ENCODE measurements at regions not wholly inside any gene's neighbourhood (a gene's known extent, or its start where the extent isn't known, plus 50 kb on each side); places are given as distances from the start of the nearest gene placed in this dataset.
"Not testable (repeated sequence)": the region's sequence is repeated elsewhere in the genome, so short reads cannot be mapped to it uniquely, and the experiment has no call there.

DNA sequence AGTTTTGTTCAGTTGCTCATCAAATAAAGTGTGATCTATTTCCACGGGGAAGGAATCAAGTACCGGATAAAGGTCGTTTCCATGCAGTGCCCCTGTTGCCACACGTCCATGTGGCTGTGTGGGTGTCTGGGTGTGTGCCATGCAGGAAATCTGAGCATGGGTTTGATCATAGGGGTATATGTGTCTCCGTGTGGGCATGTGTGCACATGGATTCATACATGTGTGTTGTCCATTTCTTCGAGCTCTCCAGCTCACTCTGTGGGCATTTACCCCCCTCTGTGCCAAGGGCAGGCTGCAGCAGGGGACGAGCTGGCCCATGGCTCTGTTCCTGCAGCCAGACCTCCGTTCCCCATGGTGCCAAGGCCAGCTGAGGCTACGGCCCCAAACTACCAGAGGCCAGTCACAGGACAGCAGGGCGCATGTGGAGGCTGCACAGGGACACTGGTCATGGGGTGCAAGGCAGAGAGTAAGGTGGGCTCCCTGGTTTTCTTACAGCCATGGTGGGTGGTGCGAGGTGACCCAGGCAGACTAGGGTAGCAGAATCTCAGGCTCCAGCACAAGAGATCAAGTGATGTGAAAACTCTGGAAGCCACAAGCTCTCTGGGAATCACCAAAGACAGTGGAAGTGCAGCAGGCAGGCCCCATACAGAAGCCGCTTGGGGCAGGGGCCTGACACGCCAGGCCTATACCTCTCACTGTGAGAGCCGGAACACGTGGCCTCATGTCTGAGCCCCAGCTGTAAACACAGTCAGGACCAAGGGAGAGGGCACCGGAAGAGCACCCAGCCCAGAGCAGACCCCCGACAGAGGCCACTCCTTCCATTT, 66.4 kb upstream of the RAB6C start:
- DNase-seq (ENCODE audit: low spot score): no peak

DNA sequence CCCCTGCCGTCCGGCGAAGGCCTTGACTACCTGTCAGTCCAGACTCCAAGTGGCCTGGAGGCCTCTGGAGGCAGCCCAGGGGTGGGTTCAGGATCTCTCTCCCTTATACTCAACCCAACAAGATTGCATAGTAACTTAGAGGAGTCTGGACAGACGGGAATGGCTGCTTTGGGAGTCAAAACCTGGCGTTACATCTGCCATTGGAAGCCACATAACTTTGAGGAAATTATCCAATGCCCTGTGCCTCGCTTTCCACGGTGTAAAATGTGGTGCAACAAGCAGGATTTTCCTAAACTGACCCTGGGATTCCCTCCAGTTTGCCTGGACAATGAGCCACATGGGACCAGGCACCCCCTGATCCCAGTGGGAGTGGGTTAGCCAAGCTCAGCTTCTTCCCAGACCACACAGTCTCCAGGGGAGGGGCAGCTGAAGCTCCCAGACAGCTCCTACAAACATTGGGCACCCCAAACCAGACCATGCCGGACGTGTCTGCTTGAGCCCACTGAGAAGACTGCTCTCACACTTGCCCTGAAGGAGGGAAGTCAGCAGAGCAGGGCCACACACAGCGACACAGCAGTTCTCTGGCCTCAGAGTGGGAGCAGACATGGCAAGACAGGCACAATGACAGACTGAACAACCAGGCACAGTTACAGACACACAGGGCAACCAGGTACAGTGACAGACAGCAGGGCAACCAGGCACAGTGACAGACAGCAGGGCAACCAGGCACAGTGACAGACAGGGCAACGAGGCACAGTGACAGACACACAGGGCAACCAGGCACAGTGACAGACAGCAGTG, 65.6 kb upstream of the RAB6C start:
- DNase-seq (ENCODE audit: low spot score): no peak

DNA sequence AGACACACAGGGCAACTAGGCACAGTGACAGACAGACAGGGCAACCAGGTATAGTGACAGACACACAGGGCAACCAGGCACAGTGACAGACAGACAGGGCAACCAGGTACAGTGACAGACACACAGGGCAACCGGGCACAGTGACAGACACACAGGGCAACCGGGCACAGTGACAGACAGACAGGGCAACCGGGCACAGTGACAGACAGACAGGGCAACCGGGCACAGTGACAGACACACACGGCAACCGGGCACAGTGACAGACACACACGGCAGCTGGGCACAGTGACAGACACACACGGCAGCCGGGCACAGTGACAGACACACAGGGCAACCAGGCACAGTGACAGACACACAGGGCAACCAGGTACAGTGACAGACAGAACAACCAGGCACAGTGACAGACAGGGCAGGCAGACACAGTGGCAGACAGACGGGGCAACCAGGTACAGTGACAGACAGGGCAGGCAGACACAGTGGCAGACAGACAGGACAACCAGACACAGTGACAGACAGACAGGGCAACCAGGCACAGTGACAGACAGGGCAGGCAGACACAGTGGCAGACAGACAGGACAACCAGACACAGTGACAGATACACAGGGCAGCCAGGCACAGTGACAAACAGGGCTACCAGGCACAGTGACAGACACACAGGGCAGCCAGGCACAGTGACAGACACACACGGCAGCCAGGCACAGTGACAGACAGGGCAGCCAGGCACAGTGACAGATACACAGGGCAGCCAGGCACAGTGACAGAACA, 64.7 kb upstream of the RAB6C start:
- no peak for DNase-seq (ENCODE audit: low spot score)

DNA sequence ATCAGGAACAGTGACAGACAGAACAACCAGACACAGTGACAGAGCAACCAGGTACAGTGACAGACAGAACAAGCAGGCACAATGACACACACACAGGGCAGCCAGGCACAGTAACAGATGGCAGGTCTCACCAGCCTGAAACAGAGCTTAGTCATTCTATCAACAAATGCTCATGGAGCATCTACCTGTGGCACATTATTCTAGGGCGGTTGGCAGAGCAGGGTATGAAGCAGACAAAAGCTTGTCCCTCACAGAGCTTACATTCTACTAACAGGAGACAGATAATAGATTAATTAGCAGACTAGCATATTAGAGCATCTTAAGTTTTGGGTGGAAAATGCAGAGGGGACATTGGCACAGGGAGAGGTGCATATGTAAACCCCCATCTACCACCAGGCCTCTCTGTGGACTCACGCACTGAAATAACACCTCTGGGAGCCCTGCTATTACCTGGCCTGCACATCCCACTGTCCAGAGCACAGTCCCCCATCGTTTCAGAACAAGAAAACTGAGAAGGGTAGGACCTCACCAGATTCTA, 64.1 kb upstream of the RAB6C start:
- DNase-seq (ENCODE audit: low spot score): no peak

DNA sequence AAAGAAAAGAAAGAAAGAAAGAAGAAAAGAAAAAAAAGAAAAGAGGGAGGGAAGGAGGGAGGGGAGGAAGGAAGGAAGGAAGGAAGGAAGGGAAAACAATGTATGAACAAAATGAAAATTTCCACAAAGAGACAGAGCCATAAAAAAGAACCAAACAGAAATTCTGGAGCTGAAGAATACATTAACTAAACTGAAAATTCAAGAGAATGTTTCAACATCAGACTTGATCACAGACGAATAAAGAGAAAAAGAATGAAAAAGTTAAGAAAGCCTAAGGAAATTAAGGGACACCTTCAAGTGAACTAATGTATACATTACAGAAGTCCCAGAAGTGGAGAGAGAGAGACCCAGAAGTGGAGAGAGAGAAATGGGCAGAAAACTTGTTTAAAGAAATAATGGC, 60.9 kb upstream of the RAB6C start:
- no peak for DNase-seq (ENCODE audit: low spot score)

DNA sequence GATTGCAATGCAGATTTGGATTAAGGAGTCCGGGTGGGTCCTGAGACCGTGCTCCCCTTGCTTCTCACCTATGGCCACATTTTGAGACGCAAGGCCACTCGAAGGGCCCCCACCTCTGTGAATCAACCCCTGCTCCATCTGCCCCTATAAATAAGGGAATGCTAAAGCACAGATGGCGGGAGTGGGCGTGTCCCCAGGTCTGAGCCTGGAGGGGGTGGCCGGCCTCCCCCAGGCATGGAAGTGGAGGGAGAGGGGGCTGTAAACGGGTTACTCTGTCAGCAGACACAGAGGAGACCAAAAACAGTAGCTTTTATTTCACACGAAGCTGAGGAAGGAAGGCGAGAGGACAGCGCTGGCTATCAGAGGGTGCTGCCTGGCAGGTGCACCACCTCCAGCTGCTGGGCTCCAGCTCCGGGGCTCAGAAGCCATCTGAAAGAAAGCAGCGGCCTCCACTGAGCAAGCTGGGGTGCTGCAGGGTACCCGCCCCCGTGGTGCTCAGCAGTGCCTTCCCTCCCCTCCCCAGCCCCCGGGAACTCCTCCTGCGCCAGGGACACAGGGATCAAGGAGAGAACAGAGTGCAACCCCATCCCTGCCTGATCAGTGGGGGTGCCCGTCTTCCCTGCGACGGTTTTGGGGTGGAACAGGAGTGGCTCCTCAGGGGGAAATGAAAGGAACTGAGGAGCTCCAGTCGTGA, 56.7 kb upstream of the RAB6C start:
- DNase-seq (ENCODE audit: low spot score): no peak

DNA sequence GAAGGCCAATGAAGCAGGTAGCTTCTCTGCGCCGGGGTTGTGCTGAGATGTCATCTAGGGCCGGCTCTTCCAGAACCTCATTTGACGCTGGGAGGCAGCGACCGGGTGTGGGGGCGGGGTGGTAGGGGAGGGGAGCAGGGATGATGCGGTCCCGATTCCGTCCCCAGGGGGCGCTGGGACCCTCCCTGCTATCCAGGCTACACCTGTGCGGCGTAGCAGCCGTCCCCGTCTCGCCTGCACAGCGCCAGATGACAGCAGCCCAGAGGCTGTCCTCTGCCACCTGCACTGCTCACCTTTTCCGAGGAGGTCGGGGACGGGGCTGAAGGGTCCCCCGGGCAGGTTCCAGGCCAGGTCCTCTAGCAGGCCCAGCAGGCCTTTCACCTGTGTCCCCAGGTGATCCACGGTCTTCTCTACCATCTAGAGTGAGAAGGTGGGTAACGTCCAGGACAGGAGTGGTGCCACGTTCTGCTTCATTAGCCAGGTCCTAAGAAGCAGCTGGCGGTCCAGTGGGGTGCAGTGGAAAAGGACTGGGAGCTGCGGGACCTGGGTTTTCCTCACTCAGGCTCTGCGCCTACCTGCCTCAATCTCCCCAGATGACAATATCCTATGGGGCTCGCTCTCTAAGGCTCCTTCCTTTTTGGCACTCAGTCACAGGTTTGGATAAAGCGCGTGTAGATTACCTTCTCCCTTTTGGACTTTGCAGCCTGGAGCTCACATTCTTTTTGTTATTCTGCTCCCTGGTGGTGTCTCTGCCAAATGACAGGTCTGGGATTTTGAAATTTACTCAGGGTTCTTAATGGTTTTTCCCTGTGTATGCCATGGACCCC, 56.0 kb upstream of the RAB6C start:
- DNase-seq (ENCODE audit: low spot score): no peak

DNA sequence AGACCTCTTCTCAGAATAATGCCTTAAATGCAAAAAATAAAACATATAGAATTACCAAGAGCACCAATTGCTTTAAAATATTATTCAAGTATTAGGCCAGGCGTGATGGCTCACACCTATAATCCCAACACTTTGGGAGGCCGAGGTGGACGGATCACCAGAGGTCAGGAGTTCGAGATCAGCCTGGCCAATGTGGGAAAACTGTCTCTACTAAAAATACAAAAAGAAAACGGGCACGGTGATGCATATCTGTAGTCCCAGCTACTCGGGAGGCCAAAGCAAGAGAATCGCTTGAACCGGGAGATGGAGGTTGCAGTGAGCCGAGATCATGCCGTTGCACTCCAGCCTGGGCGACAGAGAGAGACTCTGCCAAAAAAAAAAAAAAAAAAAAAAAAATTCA, 55.4 kb upstream of the RAB6C start:
- not testable (repeated sequence) for DNase-seq (ENCODE audit: low spot score)

DNA sequence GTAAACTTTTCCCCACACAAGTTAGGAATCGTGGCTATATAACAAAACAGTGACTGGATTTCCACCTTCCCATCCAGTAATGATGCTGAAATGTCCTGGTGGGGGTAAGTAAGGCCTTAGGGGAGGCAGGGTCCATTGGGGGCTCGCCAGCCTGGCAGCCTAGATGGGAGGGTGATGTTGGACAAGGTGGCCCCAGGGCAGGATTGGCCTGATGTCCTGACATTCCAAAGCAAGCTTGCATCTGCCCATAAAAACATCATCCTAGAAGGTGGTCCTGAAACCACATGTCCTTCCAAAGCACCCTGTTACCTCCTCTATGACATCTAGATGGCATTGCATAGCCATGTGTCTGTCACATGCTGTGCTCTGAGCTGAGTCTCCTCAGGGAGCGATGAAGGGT, 54.1 kb upstream of the RAB6C start:
- no peak for DNase-seq (ENCODE audit: low spot score)

DNA sequence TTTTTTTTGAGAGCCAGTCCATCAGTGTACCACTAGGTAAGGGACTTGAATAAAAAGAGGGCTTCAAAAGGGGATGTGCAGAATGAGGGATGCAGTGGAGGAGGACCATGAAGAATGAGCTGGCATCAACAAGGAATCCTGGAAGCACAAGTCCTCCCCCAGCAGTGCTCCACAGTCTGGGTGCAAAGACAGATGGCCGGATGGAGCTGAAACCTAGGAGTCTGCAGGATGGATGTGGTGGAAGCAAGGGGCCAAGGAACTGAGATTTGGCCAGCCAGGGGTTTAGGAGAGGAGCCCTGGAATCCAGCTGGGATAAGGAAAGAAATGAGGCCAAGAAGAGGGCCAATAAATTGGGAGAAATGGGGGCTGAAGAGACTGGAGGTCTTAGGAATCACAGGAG, 51.8 kb upstream of the RAB6C start:
- no peak for DNase-seq (ENCODE audit: low spot score)

DNA sequence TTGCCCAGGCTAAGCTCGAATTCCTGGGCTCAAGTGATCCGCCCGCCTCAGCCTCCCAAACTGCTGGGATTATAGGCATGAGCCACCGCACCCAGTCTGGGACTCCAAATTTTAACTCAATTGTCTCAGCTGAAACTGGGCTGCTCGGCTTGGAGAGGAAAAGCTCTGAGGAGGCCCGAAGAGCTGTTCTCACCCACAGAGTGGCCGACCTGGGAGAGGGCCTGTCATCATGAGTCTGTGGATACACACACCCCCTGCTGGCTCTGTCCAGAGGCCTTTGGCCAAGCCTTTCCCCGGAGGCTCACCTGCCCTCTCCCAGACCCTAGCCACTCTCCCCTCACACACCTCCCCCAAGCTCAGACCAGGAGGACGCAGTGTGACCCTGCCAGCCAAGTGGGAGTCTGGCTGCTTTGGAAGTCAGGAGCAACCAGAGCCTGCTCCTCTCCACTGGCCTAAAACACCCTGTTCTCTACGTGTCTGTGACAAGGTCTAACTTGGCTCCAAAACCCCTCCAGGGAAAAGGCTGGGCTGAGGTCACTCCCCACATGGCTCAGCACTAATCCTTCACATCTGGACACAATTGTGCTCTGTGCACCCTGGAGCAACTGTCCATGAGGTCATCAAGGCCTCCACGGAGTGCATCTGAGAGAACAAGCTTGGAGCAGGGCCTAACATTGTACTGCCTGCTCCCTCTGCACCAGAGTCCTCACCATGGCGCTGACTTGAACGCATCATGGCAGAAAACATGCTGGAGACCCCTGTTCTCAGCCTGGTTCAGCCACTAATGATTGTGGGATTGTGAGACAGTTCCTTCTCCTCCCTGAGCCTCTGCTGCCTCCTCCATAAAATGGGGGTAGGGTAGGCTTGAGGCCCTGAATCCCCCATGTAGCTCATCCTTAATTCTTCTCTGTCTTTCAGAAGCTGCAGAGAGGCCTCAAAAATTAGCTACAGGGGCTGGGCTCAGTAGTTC, 49.9 kb upstream of the RAB6C start:
- no peak for DNase-seq (ENCODE audit: low spot score)
